ENCODE measurements at regions not wholly inside any gene's neighbourhood (a gene's known extent, or its start where the extent isn't known, plus 50 kb on each side); places are given as distances from the start of the nearest gene placed in this dataset.

GRCh38 chr4:107531927-107532326 lies 188.1 kb downstream of the PAPSS1 start (continued):
- TF ChIP-seq, protein P1, sequence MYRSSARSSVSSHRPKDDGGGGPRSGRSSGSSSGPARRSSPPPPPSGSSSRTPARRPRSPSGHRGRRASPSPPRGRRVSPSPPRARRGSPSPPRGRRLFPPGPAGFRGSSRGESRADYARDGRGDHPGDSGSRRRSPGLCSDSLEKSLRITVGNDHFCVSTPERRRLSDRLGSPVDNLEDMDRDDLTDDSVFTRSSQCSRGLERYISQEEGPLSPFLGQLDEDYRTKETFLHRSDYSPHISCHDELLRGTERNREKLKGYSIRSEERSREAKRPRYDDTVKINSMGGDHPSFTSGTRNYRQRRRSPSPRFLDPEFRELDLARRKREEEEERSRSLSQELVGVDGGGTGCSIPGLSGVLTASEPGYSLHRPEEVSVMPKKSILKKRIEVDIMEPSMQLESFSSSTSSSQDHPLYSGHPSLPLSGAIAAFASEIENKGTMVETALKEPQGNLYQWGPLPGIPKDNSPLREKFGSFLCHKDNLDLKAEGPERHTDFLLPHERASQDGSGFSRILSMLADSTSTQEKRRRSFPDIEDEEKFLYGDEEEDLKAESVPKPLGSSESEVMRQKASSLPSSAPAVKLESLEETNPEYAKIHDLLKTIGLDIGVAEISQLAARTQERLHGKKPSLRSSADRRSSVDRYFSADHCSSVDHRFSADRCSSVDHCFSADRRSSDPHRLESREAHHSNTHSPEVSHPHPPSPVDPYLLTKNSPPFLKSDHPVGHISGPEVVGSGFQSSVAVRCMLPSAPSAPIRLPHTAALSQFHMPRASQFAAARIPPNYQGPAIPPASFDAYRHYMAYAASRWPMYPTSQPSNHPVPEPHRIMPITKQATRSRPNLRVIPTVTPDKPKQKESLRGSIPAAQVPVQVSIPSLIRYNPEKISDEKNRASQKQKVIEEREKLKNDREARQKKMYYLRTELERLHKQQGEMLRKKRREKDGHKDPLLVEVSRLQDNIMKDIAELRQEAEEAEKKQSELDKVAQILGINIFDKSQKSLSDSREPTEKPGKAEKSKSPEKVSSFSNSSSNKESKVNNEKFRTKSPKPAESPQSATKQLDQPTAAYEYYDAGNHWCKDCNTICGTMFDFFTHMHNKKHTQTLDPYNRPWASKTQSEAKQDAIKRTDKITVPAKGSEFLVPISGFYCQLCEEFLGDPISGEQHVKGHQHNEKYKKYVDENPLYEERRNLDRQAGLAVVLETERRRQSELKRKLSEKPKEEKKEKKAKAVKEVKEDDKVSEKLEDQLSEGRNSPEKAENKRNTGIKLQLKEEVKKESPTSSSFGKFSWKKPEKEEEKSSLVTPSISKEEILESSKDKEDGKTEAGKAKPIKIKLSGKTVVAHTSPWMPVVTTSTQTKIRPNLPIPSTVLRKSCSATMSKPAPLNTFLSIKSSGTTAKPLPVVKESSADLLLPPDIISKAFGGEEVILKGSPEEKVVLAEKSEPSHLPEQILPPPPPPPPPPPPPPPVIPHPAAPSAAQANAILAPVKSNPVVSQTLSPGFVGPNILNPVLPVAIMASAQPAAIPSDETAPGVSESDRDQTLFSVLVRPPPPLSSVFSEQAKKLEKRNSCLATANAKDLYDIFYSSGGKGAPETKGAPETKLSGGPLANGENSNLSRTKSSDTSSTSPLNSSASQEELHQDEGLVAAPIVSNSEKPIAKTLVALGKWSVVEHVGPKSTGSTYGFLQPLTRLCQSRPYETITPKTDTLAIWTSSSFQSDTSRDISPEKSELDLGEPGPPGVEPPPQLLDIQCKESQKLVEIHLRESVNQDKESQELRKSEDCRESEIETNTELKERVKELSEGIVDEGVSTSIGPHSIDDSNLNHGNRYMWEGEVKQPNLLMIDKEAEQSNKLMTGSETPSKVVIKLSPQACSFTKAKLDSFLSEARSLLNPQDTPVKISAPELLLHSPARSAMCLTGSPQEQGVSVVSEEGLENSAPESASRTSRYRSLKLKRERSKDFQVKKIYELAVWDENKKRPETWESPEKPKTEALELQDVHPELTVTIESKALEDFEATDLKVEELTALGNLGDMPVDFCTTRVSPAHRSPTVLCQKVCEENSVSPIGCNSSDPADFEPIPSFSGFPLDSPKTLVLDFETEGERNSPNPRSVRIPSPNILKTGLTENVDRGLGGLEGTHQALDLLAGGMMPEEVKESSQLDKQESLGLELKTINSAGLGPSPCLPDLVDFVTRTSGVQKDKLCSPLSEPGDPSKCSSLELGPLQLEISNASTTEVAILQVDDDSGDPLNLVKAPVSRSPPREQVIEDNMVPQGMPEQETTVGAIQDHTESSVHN (IDR thresholded peaks at IDR 0.05; ENCODE audit: borderline replicate concordance in 1 of 2, low read depth in 1 of 2), result no peak
- TF ChIP-seq ZBED1 (IDR thresholded peaks at IDR 0.05), result no peak

- no peak for ATAC-seq
- Histone ChIP-seq H3K9me1 (ENCODE audit: control insufficient read depth, insufficient read depth, low read length) (no peaks in the 10 kb centered on the region), H3K79me2 (ENCODE audit: control insufficient read depth, insufficient read depth, low read length) (no peaks in the 10 kb centered on the region), H3K9me3 (replicated peaks; ENCODE audit: control insufficient read depth, insufficient read depth, low read depth, low read length) (no peaks in the 10 kb centered on the region), H3K27ac (ENCODE audit: extremely low read depth, low read depth, low read length) (no peak overlapping the region), H3K4me3 (no peak overlapping the region), H3K9ac (ENCODE audit: insufficient read depth in 1 of 2, low read depth in 2 of 2, low read length in 2 of 2) (no peak overlapping the region), H4K20me1 (replicated peaks; ENCODE audit: control insufficient read depth, insufficient read depth, low read length) (no peaks in the 10 kb centered on the region), H3K4me1 (replicated peaks in 1 of 2; ENCODE audit: control insufficient read depth in 2 of 2, insufficient read depth in 2 of 2, low read length in 2 of 2) (no peaks in the 10 kb centered on the region), H2AFZ (ENCODE audit: low read depth, low read length) (no peak overlapping the region), H3K27me3 (ENCODE audit: control insufficient read depth in 2 of 2, insufficient read depth in 2 of 2, low read length in 2 of 2) (no peaks in the 10 kb centered on the region), H3K4me2 (ENCODE audit: insufficient read depth, low read length) (no peak overlapping the region), H3K36me3 (ENCODE audit: control insufficient read depth, insufficient read depth, low read length) (no peaks in the 10 kb centered on the region)
- WGBS (ENCODE audit: insufficient coverage, low coverage, missing lambda C conversion rate), result 0% methylated on average over 7 of the region's 7 CpGs
- intact Hi-C loops (cut with micrococcal nuclease), result no loop called here
- ChIA-PET POLR2A (no interaction called here), CTCF (ENCODE audit: low intra/inter-chr PET ratio) (no interaction called here)
- no peak for FAIRE-seq
- DNase-seq (ENCODE audit: extremely low read depth in 1 of 4, low spot score in 3 of 4), result no peak
- in situ Hi-C loops (cut with MboI), result no loop called here
- no TSS peak for BruUV-seq (replicated peaks)
- TF ChIP-seq ZNF445 (CRISPR knock-in tag; IDR thresholded peaks at IDR 0.05; ENCODE audit: low read depth) (no peak), SMAD1 (IDR thresholded peaks at IDR 0.05; ENCODE audit: low read depth, low read length, partially characterized antibody) (no peak), ZBTB9 (CRISPR knock-in tag; IDR thresholded peaks at IDR 0.05) (no peak), HNRNPK (IDR thresholded peaks at IDR 0.05; ENCODE audit: low read depth, low read length, poor library complexity, severe bottlenecking) (no peak), ZNF695 (CRISPR knock-in tag; IDR thresholded peaks at IDR 0.05) (no peak), RBM34 (IDR thresholded peaks at IDR 0.05; ENCODE audit: borderline replicate concordance, insufficient read depth, low read length) (no peak), SMAD4 (CRISPR knock-in tag; conservative IDR thresholded peaks at IDR 0.05) (no peak), SMARCA5 (IDR thresholded peaks at IDR 0.05) (no peak), CBX5 (IDR thresholded peaks at IDR 0.05; ENCODE audit: borderline replicate concordance, low read depth) (no peak)
- TF ChIP-seq, protein P2, sequence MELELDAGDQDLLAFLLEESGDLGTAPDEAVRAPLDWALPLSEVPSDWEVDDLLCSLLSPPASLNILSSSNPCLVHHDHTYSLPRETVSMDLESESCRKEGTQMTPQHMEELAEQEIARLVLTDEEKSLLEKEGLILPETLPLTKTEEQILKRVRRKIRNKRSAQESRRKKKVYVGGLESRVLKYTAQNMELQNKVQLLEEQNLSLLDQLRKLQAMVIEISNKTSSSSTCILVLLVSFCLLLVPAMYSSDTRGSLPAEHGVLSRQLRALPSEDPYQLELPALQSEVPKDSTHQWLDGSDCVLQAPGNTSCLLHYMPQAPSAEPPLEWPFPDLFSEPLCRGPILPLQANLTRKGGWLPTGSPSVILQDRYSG (tag; conservative IDR thresholded peaks at IDR 0.05; ENCODE audit: low read depth), result no peak
These were observed 199.7 kb downstream of the PAPSS1 start for GRCh38 chr4:107520368-107520767.

All from K562 (cell line).